Astrocyte of the cerebellum (primary cell): ENCODE measurements at regions not wholly inside any gene's neighbourhood (a gene's known extent, or its start where the extent isn't known, plus 50 kb on each side); places are given as distances from the start of the nearest gene placed in this dataset.
"Not testable (repeated sequence)": the region's sequence is repeated elsewhere in the genome, so short reads cannot be mapped to it uniquely, and the experiment has no call there.

Experiments used
- DNase-seq: peaks from one replicate; pipeline ENCODE4 v3.0.0-alpha.2; 2011; ENCODE audit warnings: low read depth
- H3K4me3 ChIP-seq: 2 replicates; pipeline ENCODE4 v1.5.1; 2011; ENCODE audit warnings: mild to moderate bottlenecking, low read depth, low read length, moderate library complexity
- in situ Hi-C: cut with HindIII; loops from 2 replicates; pipeline ENCODE4 v1.10.0; 2017; ENCODE audit warnings: low sequenced_read_pairs

DNA sequence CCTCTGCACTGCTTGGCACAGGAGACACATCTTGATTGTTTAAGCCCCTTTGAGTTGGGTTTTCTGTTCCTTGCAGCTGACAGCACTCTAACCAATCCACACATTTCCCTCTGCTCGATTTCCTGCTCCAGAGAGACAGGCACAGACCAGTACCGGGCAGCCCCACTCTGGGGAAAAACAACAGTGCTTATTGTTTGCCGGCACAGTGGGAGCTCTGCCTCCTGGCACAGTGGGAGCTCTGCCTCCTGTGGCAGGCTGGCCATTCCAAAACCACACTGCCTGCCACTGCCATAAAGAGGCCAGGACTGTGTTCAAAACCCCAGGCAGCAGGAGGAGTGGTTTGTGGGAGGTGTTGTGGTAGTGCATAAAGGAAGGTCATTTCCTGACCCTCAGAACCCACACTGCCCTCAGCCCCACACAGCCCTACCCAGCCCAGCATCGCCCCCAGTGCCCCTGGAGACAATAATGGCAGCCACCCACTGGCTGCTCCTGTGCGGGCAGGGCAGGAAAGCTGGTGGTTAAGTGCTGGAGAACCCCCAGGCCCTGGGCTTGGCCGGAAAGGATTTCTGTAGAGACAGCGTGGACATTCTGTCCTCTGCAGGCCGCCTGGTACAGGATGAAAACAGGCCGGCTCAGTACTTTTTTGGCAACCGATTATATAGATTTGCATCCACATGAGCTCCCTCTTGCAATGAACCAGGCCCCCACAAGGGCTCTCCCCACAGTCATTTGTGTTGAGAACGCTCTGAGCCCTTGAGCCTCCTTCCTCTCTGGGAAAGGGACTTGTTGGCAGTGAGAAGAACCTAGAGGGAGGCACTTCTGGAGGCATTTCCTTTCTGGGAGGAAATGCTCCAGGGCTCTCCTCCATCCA, 182.8 kb downstream of the TRIM43 start:
- in situ Hi-C loops, H3K4me3 ChIP-seq: not testable (repeated sequence)
- DNase-seq, result peak; percentile 11

GRCh38 chr2:95775193-95775531, 183.4 kb downstream of the TRIM43 start:
- DNase-seq, H3K4me3 ChIP-seq, in situ Hi-C loops: not testable (repeated sequence)
